ENCODE measurements at regions not wholly inside any gene's neighbourhood (a gene's known extent, or its start where the extent isn't known, plus 50 kb on each side); places are given as distances from the start of the nearest gene placed in this dataset.

- no peak for DNase-seq (ENCODE audit: low spot score)
Measured at GRCh38 chr22:47285981-47286380, 523.5 kb downstream of the TBC1D22A start.

GRCh38 chr22:47284822-47285221, 522.4 kb downstream of the TBC1D22A start:
- DNase-seq (ENCODE audit: low spot score) = no peak

GRCh38 chr22:47284360-47284759, 521.9 kb downstream of the TBC1D22A start:
- DNase-seq (ENCODE audit: low spot score) = no peak

GRCh38 chr22:47283616-47284270, 521.3 kb downstream of the TBC1D22A start:
- no peak for DNase-seq (ENCODE audit: low spot score)

GRCh38 chr22:47282851-47283250, 520.4 kb downstream of the TBC1D22A start:
- no peak for DNase-seq (ENCODE audit: low spot score)

- no peak for DNase-seq (ENCODE audit: low spot score)
Measured at GRCh38 chr22:47282366-47282765, 519.9 kb downstream of the TBC1D22A start.

GRCh38 chr22:47281126-47282106, 519.0 kb downstream of the TBC1D22A start:
- no peak for DNase-seq (ENCODE audit: low spot score)

GRCh38 chr22:47280301-47280700, 517.9 kb downstream of the TBC1D22A start:
- DNase-seq (ENCODE audit: low spot score) = no peak

- no peak for DNase-seq (ENCODE audit: low spot score)
Measured at GRCh38 chr22:47279746-47280145, 517.3 kb downstream of the TBC1D22A start.

- no peak for DNase-seq (ENCODE audit: low spot score)
Measured at GRCh38 chr22:47279337-47279736, 516.9 kb downstream of the TBC1D22A start.

GRCh38 chr22:47278655-47279054, 516.2 kb downstream of the TBC1D22A start:
- DNase-seq (ENCODE audit: low spot score) = no peak

GRCh38 chr22:47277531-47277930, 515.1 kb downstream of the TBC1D22A start:
- no peak for DNase-seq (ENCODE audit: low spot score)

GRCh38 chr22:47276991-47277390, 514.5 kb downstream of the TBC1D22A start:
- no peak for DNase-seq (ENCODE audit: low spot score)

GRCh38 chr22:47276450-47276820, 514.0 kb downstream of the TBC1D22A start:
- no peak for DNase-seq (ENCODE audit: low spot score)

- DNase-seq (ENCODE audit: low spot score) = no peak
Measured at GRCh38 chr22:47275605-47276449, 513.4 kb downstream of the TBC1D22A start.

- no peak for DNase-seq (ENCODE audit: low spot score)
Measured at GRCh38 chr22:47274196-47274595, 511.7 kb downstream of the TBC1D22A start.

- no peak for DNase-seq (ENCODE audit: low spot score)
Measured at GRCh38 chr22:47270463-47271135, 508.1 kb downstream of the TBC1D22A start.

- no peak for DNase-seq (ENCODE audit: low spot score)
Measured at GRCh38 chr22:47269516-47270088, 507.2 kb downstream of the TBC1D22A start.

- no peak for DNase-seq (ENCODE audit: low spot score)
Measured at GRCh38 chr22:47267513-47268282, 505.2 kb downstream of the TBC1D22A start.

- DNase-seq (ENCODE audit: low spot score) = no peak
Measured at GRCh38 chr22:47266329-47266728, 503.9 kb downstream of the TBC1D22A start.

- DNase-seq (ENCODE audit: low spot score) = no peak
Measured at GRCh38 chr22:47260551-47260950, 498.1 kb downstream of the TBC1D22A start.
